GM20000 (cell line): ENCODE measurements at regions not wholly inside any gene's neighbourhood (a gene's known extent, or its start where the extent isn't known, plus 50 kb on each side); places are given as distances from the start of the nearest gene placed in this dataset.
"Not testable (repeated sequence)": the region's sequence is repeated elsewhere in the genome, so short reads cannot be mapped to it uniquely, and the experiment has no call there.

Source experiments
- DNase-seq: peaks from one replicate; pipeline ENCODE4 v3.0.0; 2012; ENCODE audit warnings: low spot score
- TF ChIP-seq, protein P1 (sequence below): IDR thresholded peaks from 2 replicates; pipeline ENCODE4 v1.5.1; 2012; ENCODE audit warnings: mild to moderate bottlenecking, control low read depth; ENCODE audit errors: extremely low read depth, missing control alignments

DNA sequence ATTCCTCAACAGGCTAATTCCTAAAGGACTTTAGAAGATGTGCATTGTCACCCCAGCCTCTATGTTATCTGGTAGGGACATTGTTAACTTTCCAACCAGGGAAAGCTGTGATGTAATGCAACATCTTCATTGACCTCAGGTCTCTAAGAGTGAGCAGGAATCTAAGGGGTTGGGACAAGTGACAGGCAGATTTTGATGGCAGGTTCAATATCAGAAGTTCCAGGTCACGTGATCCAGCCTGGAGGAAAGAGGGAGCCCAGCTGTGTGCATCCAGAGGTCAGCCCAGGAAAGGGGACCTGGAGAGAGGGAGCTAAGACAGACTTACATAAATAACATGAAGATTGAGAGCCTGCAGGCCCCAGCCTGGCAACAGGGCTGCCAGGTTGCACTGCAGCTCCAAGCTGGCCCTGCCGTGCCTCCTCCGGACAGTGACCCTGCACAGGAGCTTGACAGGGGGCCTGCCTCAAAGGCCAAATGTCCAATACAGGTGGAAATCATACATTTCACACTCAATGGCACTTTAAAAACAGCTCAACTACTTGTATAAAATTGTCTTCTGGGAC lies 262.2 kb upstream of the MGAT5 start:
- TF ChIP-seq, protein P1, sequence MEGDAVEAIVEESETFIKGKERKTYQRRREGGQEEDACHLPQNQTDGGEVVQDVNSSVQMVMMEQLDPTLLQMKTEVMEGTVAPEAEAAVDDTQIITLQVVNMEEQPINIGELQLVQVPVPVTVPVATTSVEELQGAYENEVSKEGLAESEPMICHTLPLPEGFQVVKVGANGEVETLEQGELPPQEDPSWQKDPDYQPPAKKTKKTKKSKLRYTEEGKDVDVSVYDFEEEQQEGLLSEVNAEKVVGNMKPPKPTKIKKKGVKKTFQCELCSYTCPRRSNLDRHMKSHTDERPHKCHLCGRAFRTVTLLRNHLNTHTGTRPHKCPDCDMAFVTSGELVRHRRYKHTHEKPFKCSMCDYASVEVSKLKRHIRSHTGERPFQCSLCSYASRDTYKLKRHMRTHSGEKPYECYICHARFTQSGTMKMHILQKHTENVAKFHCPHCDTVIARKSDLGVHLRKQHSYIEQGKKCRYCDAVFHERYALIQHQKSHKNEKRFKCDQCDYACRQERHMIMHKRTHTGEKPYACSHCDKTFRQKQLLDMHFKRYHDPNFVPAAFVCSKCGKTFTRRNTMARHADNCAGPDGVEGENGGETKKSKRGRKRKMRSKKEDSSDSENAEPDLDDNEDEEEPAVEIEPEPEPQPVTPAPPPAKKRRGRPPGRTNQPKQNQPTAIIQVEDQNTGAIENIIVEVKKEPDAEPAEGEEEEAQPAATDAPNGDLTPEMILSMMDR = no peak
- DNase-seq = no peak

DNA sequence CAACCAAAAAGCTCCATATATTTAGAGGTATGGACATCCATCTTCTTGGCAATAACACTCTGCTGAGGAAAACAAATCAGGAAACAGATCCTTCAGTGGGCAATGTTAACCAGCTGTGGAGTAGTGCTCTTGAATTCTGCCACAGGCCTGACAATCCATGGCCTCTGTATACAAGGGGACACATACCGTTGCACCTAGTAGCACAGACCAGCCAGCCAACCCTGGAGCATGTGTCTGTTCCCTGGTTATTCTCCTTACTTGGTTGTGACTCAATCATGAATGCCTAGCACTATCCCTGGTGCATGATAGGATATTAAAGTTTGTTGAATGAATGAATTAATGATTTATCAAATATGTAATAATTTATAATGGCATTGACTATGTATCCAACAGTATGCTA lies 261.4 kb upstream of the MGAT5 start:
- no peak for DNase-seq
- TF ChIP-seq, protein P1 = no peak

DNA sequence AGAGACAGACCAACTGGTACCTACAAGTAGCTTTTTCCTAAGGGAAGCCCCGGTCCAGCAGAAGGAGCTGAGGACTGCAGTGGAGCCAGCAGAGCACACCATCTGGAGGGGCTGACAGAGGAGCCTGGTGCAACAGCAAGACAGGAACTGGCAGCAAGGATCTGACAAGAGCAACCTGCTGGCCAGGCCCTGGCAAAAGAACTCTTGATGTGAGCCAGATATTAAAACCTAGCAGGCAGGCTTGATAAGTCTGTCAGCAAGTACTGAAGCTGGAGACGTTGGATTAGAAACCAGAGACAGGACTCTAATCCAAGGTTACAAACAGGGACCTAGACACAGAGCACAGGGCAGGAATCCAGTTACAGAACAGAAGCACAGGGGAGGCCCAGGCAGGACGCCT lies 260.7 kb upstream of the MGAT5 start:
- TF ChIP-seq, protein P1 = no peak
- no peak for DNase-seq

DNA sequence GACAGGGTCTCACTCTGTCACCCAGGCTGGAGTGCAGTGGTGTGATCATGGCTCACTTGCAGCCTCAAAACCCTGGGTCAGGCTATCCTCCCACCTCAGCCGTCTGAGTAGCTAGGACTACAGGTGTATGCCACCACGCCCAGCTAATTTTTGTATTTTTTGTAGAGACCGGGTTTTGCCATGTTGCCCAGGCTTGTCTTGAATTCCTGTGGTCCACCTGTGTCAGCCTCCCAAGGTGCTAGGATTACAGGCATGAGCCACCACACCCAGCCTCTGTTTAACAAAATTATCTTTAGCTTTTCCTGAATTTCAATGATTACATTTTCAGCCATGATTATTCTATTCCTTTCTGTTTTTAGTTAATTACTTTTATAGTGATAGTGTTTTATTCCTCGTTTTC lies 255.1 kb upstream of the MGAT5 start:
- DNase-seq = not testable (repeated sequence)

DNA sequence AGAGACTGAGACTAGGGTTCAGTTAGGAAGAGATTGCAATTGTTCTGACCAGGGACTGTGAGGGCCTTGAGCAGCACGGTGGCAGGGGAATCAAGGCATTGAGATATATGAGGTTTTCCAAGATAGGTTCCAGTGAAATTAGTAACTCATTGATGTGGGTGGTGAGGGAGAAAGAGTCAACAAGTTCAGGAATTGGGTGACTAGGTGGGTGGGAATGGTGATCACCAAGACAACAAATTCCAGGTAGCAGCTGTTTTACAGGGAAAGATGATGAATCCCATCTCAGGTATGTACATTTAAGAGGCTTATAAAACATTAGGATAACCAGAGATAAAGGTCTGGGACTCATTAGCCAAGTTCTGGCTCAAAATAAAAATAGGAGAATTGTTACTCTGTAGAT lies 251.5 kb upstream of the MGAT5 start:
- DNase-seq = no peak
- TF ChIP-seq, protein P1 = no peak

DNA sequence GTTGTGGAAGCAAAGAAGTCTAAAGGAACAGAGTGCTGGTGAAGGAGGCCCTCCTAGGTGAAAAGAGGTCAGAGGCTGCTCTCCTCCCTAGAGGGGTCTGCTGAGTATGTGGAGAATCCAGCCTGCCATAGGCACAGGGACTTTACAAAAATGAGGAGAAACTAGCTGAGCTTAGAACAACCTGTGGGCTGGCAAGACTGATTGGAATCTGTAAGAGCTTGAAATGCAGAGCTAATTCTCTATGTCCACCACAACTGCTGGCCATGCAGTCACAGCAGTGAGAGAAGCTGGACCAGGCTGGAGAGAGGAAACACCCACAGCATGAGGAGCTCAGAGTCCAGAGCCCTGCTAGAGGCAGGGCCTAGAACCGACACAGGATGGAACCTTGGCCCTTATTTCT lies 251.0 kb upstream of the MGAT5 start:
- TF ChIP-seq, protein P1 = no peak
- DNase-seq = no peak

DNA sequence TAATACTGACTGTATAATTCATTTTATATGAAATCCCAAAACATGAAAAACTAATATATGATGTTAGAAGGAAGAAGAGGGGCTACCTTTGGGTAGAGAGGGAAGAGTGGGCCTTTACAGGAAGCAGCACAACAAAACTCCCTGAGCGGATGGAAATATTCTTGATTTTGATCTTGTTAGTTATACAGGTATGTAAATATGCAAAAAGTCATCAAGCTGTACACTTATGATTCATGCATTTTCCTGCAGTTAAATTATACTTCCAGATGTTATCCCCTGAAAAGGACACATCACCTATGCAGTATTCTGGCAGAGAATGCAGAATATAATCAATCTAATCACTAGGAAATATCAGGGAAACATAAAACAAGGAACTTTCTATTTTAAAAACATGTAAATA lies 249.4 kb upstream of the MGAT5 start:
- TF ChIP-seq, protein P1 = no peak
- DNase-seq = no peak

DNA sequence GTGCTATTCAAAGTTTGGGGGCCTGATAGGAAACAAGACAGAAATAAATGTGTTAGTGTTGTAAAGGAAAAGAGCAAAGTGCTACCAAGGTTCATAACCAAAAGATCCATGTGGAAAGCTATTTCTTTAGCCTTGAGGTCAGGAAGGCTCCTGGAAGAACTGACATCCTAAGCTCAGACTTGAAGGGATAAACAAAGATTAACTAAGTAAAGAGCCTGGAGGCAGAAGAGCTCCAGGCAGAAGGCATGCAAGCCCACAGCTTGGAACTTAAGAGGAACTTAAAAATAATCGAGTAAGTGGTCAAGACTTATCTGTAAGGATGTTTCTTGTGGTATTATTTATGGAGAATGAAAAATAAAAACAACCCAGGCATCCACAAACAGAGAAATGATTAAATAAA lies 245.0 kb upstream of the MGAT5 start:
- TF ChIP-seq, protein P1 = no peak
- no peak for DNase-seq
